Transverse colon (tissue), 4 donors: ENCODE measurements at regions not wholly inside any gene's neighbourhood (a gene's known extent, or its start where the extent isn't known, plus 50 kb on each side); places are given as distances from the start of the nearest gene placed in this dataset.
"Not testable (repeated sequence)": the region's sequence is repeated elsewhere in the genome, so short reads cannot be mapped to it uniquely, and the experiment has no call there.

Source experiments
- DNase-seq: peaks from one replicate; pipeline ENCODE4 v3.0.0-alpha.2; 2019
- H3K27ac ChIP-seq, 4 donors: fragments of 200-600 bp; sonication (generic); 2 replicates each; pipeline ENCODE4 v1.5.1; 2016 to 2018; ENCODE audit warnings: inconsistent platforms in 4 of 4
- H3K27me3 ChIP-seq: fragments of 200-600 bp; sonication (generic); 2 replicates; pipeline ENCODE4 v1.5.1; 2017; ENCODE audit warnings: inconsistent platforms
- H3K36me3 ChIP-seq, 4 donors: fragments of 200-600 bp; sonication (generic); 2 replicates each; pipeline ENCODE4 v1.5.1; 2017 to 2019; ENCODE audit warnings: inconsistent platforms in 4 of 4
- H3K4me1 ChIP-seq, 4 donors: fragments of 200-600 bp; sonication (generic); 2 replicates each; pipeline ENCODE4 v1.5.1; 2017 to 2020; ENCODE audit warnings: inconsistent platforms in 4 of 4
- H3K4me3 ChIP-seq, 4 donors: fragments of 200-600 bp; sonication (generic); 1 replicate in 1 of 4; 2 replicates in 3 of 4; pipeline versions ENCODE4 v1.5.1 to v1.6.1; 2017 to 2019; ENCODE audit warnings: inconsistent platforms in 4 of 4
- H3K9me3 ChIP-seq, 2 donors: fragments of 200-600 bp; sonication (generic); 2 replicates each; pipeline ENCODE4 v1.5.1; 2017 to 2019; ENCODE audit warnings: inconsistent platforms in 2 of 2
- EP300 ChIP-seq: sonication (generic); formaldehyde crosslinking; IDR thresholded peaks from one replicate; pipeline ENCODE4 v1.6.1; 2017; ENCODE audit warnings: antibody characterized with exemption, low read depth
- POLR2A ChIP-seq: fragments of 450-650 bp; IDR thresholded peaks from one replicate; pipeline ENCODE4 v1.6.1; 2016; ENCODE audit warnings: antibody characterized with exemption, mild to moderate bottlenecking, moderate library complexity
- POLR2AphosphoS5 ChIP-seq, 3 donors: sonication (generic); formaldehyde crosslinking; IDR thresholded peaks; one replicate each; pipeline ENCODE4 v1.6.1; 2016; ENCODE audit warnings: antibody characterized with exemption in 3 of 3
- whole genome bisulfite sequencing, 2 donors: methylation state at CpG; one replicate each; pipeline ENCODE4 v1.1.5; 2018; ENCODE audit warnings: low coverage in 1 of 2; 5-methylcytosine and 5-hydroxymethylcytosine counted together
- in situ Hi-C, 4 donors: fragments of 200-750 bp; cut with MboI; loops; one replicate each; pipeline versions ENCODE4 v1.15.0 to v1.15.1; 2017; ENCODE audit warnings: low sequenced_read_pairs in 3 of 4, low pct_ligation_motif_present in 1 of 4, low pct_unique_long_range_greater_than_20kb in 1 of 4
- intact Hi-C: fragments of 100-400 bp; cut with DNase I; formaldehyde crosslinking; loops from one replicate; pipeline ENCODE4 v1.15.1; 2023; ENCODE audit warnings: low total_unique reads
- TF ChIP-seq, protein P1 (sequence below), 5 experiments: fragments of 200-600 bp in 3 of 5; fragments of 450-650 bp in 2 of 5; sonication (generic) in 3 of 5; IDR thresholded peaks; 1 replicate in 2 of 5; 2 replicates in 3 of 5; pipeline ENCODE4 v1.5.1; 2016 to 2017; ENCODE audit warnings: antibody characterized with exemption in 5 of 5, inconsistent platforms in 3 of 5, mild to moderate bottlenecking in 2 of 5, moderate library complexity in 1 of 5

DNA sequence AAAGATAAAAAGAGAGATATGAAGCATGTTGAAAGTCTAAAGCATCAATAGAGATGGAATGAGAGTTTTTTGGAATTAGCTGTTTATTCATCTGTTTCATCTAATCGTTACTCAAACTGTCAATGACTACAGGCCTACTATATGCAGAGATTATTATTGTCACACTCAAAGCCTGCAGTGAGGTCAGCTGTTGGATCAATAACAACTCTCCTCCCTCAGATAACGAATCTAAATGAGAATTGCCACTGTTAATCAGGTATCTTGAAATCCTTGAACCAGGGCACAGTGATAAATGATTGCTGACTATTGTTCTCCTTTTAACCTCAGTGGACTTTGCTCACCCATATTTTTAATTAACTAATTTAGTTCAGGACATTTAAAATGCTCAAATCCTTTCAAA lies 192.3 kb upstream of the SGO1 start:
- H3K4me1 ChIP-seq = no peaks in the 10 kb centered on the region
- H3K27me3 ChIP-seq = no peaks in the 10 kb centered on the region
- TF ChIP-seq POLR2AphosphoS5 (IDR thresholded peaks at IDR 0.05) = no peak
- no peak for TF ChIP-seq EP300
- TF ChIP-seq, protein P1, sequence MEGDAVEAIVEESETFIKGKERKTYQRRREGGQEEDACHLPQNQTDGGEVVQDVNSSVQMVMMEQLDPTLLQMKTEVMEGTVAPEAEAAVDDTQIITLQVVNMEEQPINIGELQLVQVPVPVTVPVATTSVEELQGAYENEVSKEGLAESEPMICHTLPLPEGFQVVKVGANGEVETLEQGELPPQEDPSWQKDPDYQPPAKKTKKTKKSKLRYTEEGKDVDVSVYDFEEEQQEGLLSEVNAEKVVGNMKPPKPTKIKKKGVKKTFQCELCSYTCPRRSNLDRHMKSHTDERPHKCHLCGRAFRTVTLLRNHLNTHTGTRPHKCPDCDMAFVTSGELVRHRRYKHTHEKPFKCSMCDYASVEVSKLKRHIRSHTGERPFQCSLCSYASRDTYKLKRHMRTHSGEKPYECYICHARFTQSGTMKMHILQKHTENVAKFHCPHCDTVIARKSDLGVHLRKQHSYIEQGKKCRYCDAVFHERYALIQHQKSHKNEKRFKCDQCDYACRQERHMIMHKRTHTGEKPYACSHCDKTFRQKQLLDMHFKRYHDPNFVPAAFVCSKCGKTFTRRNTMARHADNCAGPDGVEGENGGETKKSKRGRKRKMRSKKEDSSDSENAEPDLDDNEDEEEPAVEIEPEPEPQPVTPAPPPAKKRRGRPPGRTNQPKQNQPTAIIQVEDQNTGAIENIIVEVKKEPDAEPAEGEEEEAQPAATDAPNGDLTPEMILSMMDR (IDR thresholded peaks at IDR 0.05) = no peak
- no peak for TF ChIP-seq POLR2A
- no peak overlapping the region for H3K4me3 ChIP-seq
- in situ Hi-C loops (no loop called here), intact Hi-C loops (no loop called here)
- 43 to 51% methylated on average over 2 of the region's 2 CpGs for WGBS, 2 donors
- H3K27ac ChIP-seq = no peak overlapping the region
- H3K9me3 ChIP-seq = no peaks in the 10 kb centered on the region
- DNase-seq = no peak
- no peaks in the 10 kb centered on the region for H3K36me3 ChIP-seq

DNA sequence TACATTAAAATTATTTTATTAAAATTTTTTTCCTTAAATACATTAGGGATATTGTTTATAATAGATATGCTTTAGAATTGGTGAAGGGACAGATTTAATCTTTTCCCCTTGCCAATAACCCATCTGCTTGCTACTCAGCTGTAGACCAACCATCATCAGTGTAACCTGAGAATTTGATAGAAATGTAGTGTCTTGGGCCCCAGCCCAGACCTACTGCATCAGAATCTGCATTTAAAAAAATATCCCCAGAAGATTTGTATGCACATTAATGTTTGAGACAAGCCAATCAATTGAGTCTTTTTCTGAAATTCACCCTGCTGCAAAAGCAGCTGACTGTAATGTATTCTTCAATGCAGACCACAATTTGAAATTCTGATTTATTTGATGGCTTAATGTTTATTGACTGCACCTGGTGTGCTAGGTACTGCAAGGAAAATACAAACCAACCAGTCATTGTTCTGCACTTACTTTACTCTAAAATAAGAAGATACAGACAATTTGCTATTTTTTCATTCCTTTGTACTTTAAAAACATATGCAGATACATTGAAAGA lies 190.7 kb upstream of the SGO1 start:
- H3K4me3 ChIP-seq = no peak overlapping the region
- DNase-seq = no peak
- TF ChIP-seq, protein P1 (IDR thresholded peaks at IDR 0.05) = no peak
- TF ChIP-seq POLR2A (no peak), POLR2AphosphoS5 (IDR thresholded peaks at IDR 0.05) (no peak), EP300 (no peak)
- no peaks in the 10 kb centered on the region for H3K36me3 ChIP-seq
- no peak overlapping the region for H3K27ac ChIP-seq
- no peaks in the 10 kb centered on the region for H3K4me1 ChIP-seq
- H3K27me3 ChIP-seq = no peaks in the 10 kb centered on the region
- H3K9me3 ChIP-seq = no peaks in the 10 kb centered on the region
- in situ Hi-C loops = no loop called here
- intact Hi-C loops = no loop called here

DNA sequence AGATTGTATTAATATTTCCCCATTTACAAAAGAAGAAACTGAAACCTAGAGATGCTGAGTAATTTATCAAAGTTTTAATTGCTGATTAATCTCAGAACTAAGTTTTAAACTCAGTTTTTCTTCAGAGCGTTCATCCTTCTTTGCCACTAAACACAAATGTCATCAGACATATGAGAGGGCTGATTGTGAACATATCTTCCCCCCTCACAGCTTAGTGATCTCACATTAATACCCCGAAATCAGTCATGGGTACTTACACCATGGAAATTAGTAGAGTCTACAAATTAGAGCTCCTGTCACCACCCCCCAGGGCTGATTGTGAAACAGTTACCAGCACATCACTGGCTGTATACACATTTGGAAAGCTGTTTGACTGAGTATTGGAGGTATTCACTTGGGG lies 189.3 kb upstream of the SGO1 start:
- TF ChIP-seq POLR2A = no peak
- TF ChIP-seq EP300 = no peak
- TF ChIP-seq, protein P1 (IDR thresholded peaks at IDR 0.05) = no peak
- no peak for TF ChIP-seq POLR2AphosphoS5 (IDR thresholded peaks at IDR 0.05)
- intact Hi-C loops = no loop called here
- Histone ChIP-seq H3K27ac (no peak overlapping the region), H3K4me1 (no peaks in the 10 kb centered on the region), H3K4me3 (no peak overlapping the region), H3K36me3 (no peaks in the 10 kb centered on the region), H3K9me3 (no peaks in the 10 kb centered on the region), H3K27me3 (no peaks in the 10 kb centered on the region)
- WGBS, 2 donors = 44 to 71% methylated on average over 2 of the region's 2 CpGs
- in situ Hi-C loops = no loop called here
- no peak for DNase-seq

DNA sequence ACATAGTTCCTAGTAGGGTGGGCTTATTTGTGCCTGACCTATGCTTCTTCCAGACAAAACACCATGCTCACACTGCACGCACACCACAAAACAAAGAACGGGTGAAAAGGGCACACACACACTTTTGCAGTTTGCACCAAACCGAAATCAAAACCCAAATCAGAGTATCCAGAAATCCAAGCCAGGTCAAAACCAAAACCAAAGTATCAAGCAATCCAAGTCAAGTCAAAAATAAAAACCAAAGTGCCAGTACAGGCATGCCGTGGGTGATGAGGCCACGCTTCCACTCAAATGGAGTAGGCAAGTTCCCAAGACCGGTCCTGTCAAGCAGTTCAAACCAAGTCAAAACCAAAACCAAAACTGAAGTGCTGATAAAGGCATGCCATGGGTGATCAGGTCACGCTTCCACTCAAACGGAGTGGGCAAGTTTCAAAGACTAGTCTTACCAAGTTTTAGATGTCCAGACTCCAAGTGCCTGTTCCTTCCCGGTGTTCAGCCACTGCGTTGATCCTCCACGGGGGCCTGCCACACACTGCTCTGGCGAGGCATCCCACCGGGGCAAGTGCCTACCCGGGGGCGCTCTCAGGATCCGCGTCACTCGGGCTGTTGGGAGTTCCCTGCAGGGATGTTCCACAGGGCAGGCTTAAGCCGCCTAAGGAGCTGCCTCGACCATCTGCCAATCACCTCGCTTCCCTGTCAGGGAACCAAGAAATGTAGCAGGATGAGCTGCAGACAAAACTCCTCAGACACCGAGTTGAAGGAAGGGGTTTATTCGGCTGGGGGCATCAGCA lies 184.5 kb upstream of the SGO1 start:
- H3K27me3 ChIP-seq, in situ Hi-C loops, H3K4me1 ChIP-seq, H3K4me3 ChIP-seq, H3K27ac ChIP-seq, DNase-seq, intact Hi-C loops, H3K9me3 ChIP-seq, H3K36me3 ChIP-seq: not testable (repeated sequence)
- 90 to 93% methylated on average over 8 to 23 of the region's 23 CpGs for WGBS, 2 donors

DNA sequence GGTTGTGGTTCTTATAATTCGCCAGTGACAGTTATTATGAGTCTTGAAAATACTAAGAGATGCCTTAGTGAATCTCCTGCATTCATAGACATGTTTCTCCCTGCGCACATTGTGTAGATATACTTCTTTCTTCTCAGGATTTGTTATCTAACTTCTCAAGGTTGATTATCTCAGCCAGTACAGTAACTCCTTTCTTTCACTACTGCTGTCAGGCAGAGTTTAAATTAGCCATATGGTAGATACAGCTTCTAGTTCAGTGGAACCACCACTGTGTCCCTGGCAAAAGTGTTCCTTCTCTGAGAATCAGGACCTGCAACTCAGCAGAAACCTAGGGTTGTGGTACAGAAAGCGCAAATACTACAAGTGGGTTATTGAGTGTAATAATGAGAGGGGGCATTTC lies 175.0 kb upstream of the SGO1 start:
- WGBS, 2 donors = 83 to 85% methylated on average over 3 of the region's 3 CpGs
- no peaks in the 10 kb centered on the region for H3K27me3 ChIP-seq
- H3K36me3 ChIP-seq = no peaks in the 10 kb centered on the region
- no peak for TF ChIP-seq POLR2AphosphoS5 (IDR thresholded peaks at IDR 0.05)
- no peak for TF ChIP-seq EP300
- TF ChIP-seq, protein P1 (IDR thresholded peaks at IDR 0.05) = no peak
- TF ChIP-seq POLR2A = no peak
- H3K27ac ChIP-seq = no peak overlapping the region
- in situ Hi-C loops = no loop called here
- no peaks in the 10 kb centered on the region for H3K9me3 ChIP-seq
- no peak for DNase-seq
- H3K4me1 ChIP-seq = no peaks in the 10 kb centered on the region
- H3K4me3 ChIP-seq = no peak overlapping the region
- intact Hi-C loops = no loop called here
